ENCODE measurements at regions not wholly inside any gene's neighbourhood (a gene's known extent, or its start where the extent isn't known, plus 50 kb on each side); places are given as distances from the start of the nearest gene placed in this dataset.

DNA sequence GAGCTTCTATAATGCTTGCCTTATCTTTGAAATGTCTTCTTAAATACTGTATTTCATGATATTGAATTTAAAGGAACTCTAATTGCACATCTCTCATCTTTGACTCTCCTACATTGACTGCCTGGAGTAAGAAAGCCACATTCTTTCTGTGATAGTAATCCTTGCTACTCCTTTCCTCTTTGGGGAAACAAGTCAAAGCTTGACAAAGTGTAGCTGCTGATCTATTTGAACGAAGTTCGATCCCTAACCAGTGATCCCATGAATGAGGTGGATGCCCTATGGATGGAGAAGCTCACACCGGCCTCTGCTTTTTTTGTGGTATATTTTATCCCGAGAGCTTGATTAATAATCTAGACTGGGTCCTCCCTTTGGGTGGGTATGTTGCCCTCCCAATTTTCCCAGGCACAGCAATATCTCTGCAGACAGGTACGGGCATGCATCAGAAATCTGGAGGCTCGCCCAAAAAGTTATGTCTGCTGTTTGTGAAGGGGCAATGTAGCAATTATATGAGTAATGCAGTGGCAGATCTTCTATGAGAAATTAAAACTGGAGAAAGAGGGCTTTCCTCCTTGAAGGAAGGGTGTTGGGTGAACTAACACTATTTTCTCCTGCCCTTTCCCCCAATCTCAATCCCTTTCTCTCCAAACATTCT is 163.0 kb upstream of the FRMD6 start:
- Histone ChIP-seq H3K9me3 (ENCODE audit: severe bottlenecking) (no peaks in the 10 kb centered on the region), H3K27me3 (ENCODE audit: insufficient read depth, low read depth, severe bottlenecking) (no peaks in the 10 kb centered on the region), H3K27ac (no peak overlapping the region), H3K4me3 (ENCODE audit: low read depth, low read length) (no peak overlapping the region), H3K36me3 (no peaks in the 10 kb centered on the region)
- TF ChIP-seq, protein P1, sequence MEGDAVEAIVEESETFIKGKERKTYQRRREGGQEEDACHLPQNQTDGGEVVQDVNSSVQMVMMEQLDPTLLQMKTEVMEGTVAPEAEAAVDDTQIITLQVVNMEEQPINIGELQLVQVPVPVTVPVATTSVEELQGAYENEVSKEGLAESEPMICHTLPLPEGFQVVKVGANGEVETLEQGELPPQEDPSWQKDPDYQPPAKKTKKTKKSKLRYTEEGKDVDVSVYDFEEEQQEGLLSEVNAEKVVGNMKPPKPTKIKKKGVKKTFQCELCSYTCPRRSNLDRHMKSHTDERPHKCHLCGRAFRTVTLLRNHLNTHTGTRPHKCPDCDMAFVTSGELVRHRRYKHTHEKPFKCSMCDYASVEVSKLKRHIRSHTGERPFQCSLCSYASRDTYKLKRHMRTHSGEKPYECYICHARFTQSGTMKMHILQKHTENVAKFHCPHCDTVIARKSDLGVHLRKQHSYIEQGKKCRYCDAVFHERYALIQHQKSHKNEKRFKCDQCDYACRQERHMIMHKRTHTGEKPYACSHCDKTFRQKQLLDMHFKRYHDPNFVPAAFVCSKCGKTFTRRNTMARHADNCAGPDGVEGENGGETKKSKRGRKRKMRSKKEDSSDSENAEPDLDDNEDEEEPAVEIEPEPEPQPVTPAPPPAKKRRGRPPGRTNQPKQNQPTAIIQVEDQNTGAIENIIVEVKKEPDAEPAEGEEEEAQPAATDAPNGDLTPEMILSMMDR (IDR thresholded peaks at IDR 0.05; ENCODE audit: low read depth, low read length), result no peak
- no peak for DNase-seq

DNA sequence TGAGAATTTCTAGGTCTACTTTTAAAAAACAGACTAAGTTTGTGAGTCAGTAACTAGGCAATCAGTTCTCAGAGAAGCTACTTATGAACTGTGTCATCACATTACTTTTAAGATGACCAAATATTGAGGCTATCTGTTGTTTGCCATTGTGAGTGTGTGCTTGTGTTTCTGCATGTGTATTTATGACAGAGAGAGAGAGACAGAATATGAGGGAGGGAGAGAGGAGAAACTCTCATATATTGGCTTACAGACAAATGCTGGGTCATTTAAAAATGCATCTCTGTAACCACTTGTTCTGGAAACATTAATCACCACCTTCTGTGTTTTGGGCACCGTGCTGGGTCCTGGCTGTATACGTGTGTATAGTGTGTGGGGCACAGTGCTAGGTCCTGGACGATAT is 161.5 kb upstream of the FRMD6 start:
- Histone ChIP-seq H3K9me3 (ENCODE audit: severe bottlenecking) (no peaks in the 10 kb centered on the region), H3K4me3 (ENCODE audit: low read depth, low read length) (no peak overlapping the region), H3K27ac (no peak overlapping the region), H3K36me3 (no peaks in the 10 kb centered on the region), H3K27me3 (ENCODE audit: insufficient read depth, low read depth, severe bottlenecking) (no peaks in the 10 kb centered on the region)
- TF ChIP-seq, protein P1 (IDR thresholded peaks at IDR 0.05; ENCODE audit: low read depth, low read length), result no peak
- no peak for DNase-seq

DNA sequence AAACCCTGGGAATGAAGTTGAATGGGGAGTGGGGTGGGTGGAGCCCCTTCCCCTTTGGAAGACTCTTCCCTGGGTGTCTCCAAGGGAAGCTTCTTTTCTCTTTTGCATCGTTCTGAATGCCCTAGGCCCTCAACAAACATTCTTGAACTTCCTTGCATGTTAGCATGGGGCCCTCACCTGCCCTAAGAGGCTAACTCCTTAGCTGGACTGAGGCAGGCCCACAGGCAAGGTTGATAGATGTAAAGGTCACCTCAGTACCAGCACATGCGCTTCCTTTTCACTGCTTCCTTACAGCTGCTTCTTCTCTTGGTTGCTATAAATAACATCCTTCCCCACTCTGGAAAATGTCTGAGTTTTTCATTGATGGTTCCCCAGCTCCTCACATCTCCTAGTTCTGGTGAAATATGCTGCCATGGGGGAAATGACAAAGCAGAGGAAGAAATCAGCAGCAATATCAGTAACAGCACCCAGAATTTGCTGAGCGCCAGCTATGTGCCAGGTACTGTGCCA is 160.6 kb upstream of the FRMD6 start:
- H3K27ac ChIP-seq, result no peak overlapping the region
- no peak for DNase-seq
- peaks cover under 1% of the 10 kb centered on the region for H3K9me3 ChIP-seq (ENCODE audit: severe bottlenecking)
- TF ChIP-seq, protein P1 (IDR thresholded peaks at IDR 0.05; ENCODE audit: low read depth, low read length), result no peak
- H3K36me3 ChIP-seq, result no peaks in the 10 kb centered on the region
- H3K4me3 ChIP-seq (ENCODE audit: low read depth, low read length), result no peak overlapping the region
- H3K27me3 ChIP-seq (ENCODE audit: insufficient read depth, low read depth, severe bottlenecking), result no peaks in the 10 kb centered on the region

DNA sequence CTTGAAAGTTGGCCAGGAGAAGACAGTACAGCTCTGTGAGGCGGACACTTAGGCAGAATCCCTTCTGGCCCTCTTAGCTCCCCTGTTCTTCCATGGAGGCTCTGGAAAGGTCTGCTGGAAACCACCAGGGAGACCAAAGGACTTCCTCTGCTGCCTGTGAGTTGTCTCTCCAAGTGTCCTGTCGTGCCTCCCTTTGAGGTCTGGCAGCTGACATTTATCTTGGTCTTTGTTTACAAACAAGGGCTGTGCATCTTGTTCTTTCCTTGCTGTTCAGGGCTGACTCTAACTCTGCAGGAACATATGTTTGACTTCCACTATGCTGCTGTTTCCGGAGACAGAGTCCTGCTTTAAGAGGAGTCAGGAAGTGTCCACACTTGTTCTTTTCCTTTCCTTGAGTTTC is 159.9 kb upstream of the FRMD6 start:
- TF ChIP-seq, protein P1 (IDR thresholded peaks at IDR 0.05; ENCODE audit: low read depth, low read length), result no peak

DNA sequence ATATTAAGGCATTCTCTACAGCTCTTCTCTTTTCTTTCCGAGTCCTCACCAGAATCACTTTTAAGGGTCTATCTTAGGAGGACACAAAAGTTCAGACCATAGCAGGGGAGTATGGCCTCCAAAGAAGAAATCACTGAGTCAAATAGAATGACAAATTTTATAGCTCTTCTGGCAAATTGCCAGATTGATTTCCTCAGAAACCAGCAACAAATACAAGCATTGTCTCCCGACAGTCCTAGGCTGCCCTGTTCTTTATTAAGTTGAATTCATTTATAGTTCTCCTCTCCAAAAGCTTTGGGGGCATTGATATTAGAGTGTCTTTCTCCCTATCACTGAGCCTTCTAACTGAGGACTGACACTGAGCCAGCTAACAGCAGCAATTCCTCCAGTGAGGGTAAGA is 156.4 kb upstream of the FRMD6 start:
- Histone ChIP-seq H3K36me3 (no peaks in the 10 kb centered on the region), H3K4me3 (ENCODE audit: low read depth, low read length) (no peak overlapping the region), H3K27ac (no peak overlapping the region), H3K9me3 (ENCODE audit: severe bottlenecking) (peaks cover 13% of the 10 kb centered on the region), H3K27me3 (ENCODE audit: insufficient read depth, low read depth, severe bottlenecking) (no peaks in the 10 kb centered on the region)
- no peak for DNase-seq
- TF ChIP-seq, protein P1 (IDR thresholded peaks at IDR 0.05; ENCODE audit: low read depth, low read length), result no peak

More for the DNA sequence above, 159.9 kb upstream of the FRMD6 start:
- Histone ChIP-seq H3K27me3 (ENCODE audit: insufficient read depth, low read depth, severe bottlenecking) (no peaks in the 10 kb centered on the region), H3K36me3 (no peaks in the 10 kb centered on the region), H3K9me3 (ENCODE audit: severe bottlenecking) (peaks cover 7% of the 10 kb centered on the region), H3K27ac (no peak overlapping the region), H3K4me3 (ENCODE audit: low read depth, low read length) (no peak overlapping the region)
- DNase-seq, result no peak
